Lower leg skin (tissue), 4 donors: ENCODE measurements at regions not wholly inside any gene's neighbourhood (a gene's known extent, or its start where the extent isn't known, plus 50 kb on each side); places are given as distances from the start of the nearest gene placed in this dataset.

Source experiments
- DNase-seq, 2 donors: peaks; one replicate each; pipeline ENCODE4 v3.0.0-alpha.2; 2019; ENCODE audit warnings: low spot score in 2 of 2
- H3K4me3 ChIP-seq: fragments of 200-600 bp; sonication (generic); 2 replicates; pipeline ENCODE4 v1.5.1; 2017; ENCODE audit warnings: mild to moderate bottlenecking, low read depth; ENCODE audit not compliant: poor library complexity, severe bottlenecking
- POLR2A ChIP-seq, 2 donors: fragments of 450-650 bp; IDR thresholded peaks; one replicate each; pipeline ENCODE4 v1.6.1; 2016 to 2017; ENCODE audit warnings: antibody characterized with exemption in 2 of 2, mild to moderate bottlenecking in 1 of 2, moderate library complexity in 1 of 2
- WGBS, 2 donors: methylation state at CpG; one replicate each; pipeline ENCODE4 v1.1.5; 2018; 5-methylcytosine and 5-hydroxymethylcytosine counted together
- intact Hi-C: fragments of 100-400 bp; cut with DNase I; formaldehyde crosslinking; loops from one replicate; pipeline ENCODE4 v1.15.0; 2023; ENCODE audit warnings: low total_unique reads
- TF ChIP-seq, protein P1 (sequence below), 3 donors: fragments of 450-650 bp; IDR thresholded peaks; one replicate each; pipeline ENCODE4 v1.5.1; 2016; ENCODE audit warnings: antibody characterized with exemption in 3 of 3, mild to moderate bottlenecking in 3 of 3, moderate library complexity in 2 of 3

DNA sequence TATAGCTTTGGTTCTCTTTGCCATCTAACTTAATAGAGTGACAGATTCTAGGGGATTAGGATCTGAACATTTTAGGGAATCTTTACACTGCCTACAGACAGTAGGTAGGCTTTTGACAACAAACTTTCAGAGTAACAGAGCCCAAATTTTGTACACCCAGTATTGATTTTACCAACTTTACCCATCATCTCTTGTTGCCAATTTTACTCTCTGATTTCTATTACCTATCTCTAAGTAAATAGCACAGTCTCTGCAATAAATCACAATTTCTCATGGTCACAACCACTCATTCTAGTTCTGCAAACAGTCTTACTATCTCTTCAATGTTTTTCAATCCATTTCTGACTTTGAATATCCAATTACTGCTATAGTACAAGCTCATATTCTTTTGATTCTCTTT is 1097.6 kb upstream of the PHF14 start:
- intact Hi-C loops = no loop called here
- H3K4me3 ChIP-seq = no peak overlapping the region
- no peak for DNase-seq
- no peak for TF ChIP-seq POLR2A (IDR thresholded peaks at IDR 0.05)
- TF ChIP-seq, protein P1, sequence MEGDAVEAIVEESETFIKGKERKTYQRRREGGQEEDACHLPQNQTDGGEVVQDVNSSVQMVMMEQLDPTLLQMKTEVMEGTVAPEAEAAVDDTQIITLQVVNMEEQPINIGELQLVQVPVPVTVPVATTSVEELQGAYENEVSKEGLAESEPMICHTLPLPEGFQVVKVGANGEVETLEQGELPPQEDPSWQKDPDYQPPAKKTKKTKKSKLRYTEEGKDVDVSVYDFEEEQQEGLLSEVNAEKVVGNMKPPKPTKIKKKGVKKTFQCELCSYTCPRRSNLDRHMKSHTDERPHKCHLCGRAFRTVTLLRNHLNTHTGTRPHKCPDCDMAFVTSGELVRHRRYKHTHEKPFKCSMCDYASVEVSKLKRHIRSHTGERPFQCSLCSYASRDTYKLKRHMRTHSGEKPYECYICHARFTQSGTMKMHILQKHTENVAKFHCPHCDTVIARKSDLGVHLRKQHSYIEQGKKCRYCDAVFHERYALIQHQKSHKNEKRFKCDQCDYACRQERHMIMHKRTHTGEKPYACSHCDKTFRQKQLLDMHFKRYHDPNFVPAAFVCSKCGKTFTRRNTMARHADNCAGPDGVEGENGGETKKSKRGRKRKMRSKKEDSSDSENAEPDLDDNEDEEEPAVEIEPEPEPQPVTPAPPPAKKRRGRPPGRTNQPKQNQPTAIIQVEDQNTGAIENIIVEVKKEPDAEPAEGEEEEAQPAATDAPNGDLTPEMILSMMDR (IDR thresholded peaks at IDR 0.05) = no peak

DNA sequence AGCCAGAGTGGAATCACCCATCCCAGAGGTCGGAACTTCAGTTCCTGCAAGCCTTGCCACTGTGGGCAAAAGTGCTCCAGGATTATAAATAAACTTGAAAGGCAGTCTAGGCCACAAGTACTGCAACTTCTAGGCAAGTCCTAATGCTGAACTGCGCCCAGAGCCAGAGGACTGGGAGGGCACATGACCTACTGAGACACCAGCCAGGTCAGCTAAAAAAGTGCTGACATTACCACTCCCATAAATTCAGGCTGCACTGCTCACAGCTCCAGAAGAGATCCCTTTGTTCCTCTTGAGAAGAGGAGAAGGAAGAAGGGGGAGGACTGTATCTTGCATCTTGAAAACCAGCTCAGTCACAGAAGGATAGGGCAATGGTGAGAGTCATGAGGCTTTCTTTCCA is 1084.1 kb upstream of the PHF14 start:
- WGBS, 2 donors = 50 to 83% methylated on average over 2 of the region's 2 CpGs

DNA sequence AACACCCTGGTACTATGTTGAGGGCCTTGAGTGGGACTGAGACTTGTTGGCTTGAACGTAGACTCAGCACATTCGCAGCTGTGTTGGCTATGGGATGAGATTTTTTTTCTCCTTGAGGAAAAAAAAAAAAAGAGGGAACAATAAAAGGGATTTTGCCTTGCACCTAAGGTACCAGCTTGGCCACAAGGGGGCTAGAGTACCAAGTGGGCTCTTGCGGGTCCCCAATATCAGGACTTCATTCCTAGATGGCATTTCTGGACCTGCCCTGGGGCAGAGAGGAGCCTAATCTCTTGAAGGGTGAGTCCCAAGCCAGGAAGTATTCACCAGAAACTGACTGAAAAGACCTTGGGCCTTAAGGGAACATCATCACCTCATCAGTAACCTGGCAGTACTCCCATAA is 1083.6 kb upstream of the PHF14 start:
- WGBS, 2 donors = 82 to 93% methylated on average over 3 of the region's 3 CpGs

More for the DNA sequence above, 1084.1 kb upstream of the PHF14 start:
- no peak overlapping the region for H3K4me3 ChIP-seq
- TF ChIP-seq, protein P1 (IDR thresholded peaks at IDR 0.05) = no peak
- no peak for TF ChIP-seq POLR2A (IDR thresholded peaks at IDR 0.05)
- intact Hi-C loops = no loop called here
- DNase-seq = no peak

DNA sequence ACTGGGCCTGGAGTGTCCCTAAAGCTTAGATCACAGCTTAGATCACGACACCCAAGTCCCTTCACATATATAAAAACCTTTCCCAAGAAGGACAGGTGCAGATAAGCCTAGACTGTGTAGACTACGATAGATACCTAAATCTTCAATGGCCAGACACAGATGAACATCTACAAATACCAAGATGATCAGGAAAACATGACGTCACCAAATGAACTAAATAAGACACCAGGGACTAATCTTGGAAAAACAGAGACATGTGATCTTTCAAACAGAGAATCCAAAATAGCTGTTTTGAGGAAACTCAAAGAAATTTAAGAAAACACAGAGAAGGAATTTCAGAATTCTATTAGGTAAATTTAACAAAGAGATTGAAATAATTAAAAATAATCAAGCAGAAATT is 1082.6 kb upstream of the PHF14 start:
- no peak overlapping the region for H3K4me3 ChIP-seq
- intact Hi-C loops = no loop called here
- 61 to 71% methylated on average over 3 of the region's 3 CpGs for WGBS, 2 donors
- no peak for TF ChIP-seq POLR2A (IDR thresholded peaks at IDR 0.05)
- TF ChIP-seq, protein P1 (IDR thresholded peaks at IDR 0.05) = no peak
- DNase-seq = no peak

More for the DNA sequence above, 1083.6 kb upstream of the PHF14 start:
- H3K4me3 ChIP-seq = no peak overlapping the region
- intact Hi-C loops = no loop called here
- TF ChIP-seq POLR2A (IDR thresholded peaks at IDR 0.05) = no peak
- TF ChIP-seq, protein P1 (IDR thresholded peaks at IDR 0.05) = no peak
- DNase-seq = no peak

DNA sequence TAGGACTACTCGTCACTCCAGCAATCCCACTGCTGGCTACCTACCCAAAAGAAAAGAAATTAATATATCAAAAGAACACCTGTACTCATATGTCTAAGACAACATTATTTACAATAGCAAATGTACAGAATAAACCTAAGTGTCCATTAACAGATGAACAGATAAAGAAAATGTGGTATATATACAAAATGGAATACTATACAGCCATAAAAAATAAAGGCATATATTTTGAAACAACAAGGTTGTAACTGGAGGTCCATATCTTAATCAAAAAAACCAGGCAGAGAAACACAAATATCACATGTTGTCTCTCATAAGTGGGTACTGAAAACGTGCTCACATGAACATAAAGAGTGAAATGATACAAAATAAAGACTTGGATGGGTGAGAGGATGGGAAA is 1073.3 kb upstream of the PHF14 start:
- intact Hi-C loops = no loop called here
- no peak overlapping the region for H3K4me3 ChIP-seq
- 77 to 81% methylated on average over 2 of the region's 2 CpGs for WGBS, 2 donors
- TF ChIP-seq, protein P1 (IDR thresholded peaks at IDR 0.05) = no peak
- no peak for TF ChIP-seq POLR2A (IDR thresholded peaks at IDR 0.05)
- DNase-seq = no peak

DNA sequence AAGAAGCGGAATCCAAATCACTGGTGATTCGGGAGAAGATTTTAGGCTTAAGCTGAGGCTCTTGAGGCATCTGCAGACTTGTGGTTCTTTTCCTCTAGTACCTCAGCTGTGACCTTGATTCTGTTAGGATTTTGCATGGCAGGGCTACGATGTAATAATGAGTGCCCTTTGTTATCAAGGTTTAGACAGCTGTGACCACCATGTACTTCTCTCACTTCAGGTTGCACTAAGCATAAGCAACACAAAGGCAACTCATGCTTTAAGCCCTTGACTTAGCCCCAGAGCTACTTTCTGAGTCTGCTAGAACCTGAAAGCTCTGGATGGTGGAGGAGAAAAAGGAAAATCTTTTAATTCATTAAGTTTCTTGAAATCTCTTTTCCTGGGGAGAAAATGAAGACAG is 1052.3 kb upstream of the PHF14 start:
- intact Hi-C loops = no loop called here
- 89 to 93% methylated on average over 3 of the region's 3 CpGs for WGBS, 2 donors
- DNase-seq = no peak
- H3K4me3 ChIP-seq = no peak overlapping the region
- TF ChIP-seq POLR2A (IDR thresholded peaks at IDR 0.05) = no peak
- TF ChIP-seq, protein P1 (IDR thresholded peaks at IDR 0.05) = no peak
